COR-L47 (cell line): ENCODE measurements at regions not wholly inside any gene's neighbourhood (a gene's known extent, or its start where the extent isn't known, plus 50 kb on each side); places are given as distances from the start of the nearest gene placed in this dataset.
"Not testable (repeated sequence)": the region's sequence is repeated elsewhere in the genome, so short reads cannot be mapped to it uniquely, and the experiment has no call there.

Source experiments
- DNase-seq: peaks from one replicate; lab custom pipeline; 2025; lab: John Stamatoyannopoulos, UW

GRCh38 chr3:128549283-128550112, 56.5 kb upstream of the GATA2 start:
- DNase-seq: no peak

GRCh38 chr3:128548426-128549282, 55.7 kb upstream of the GATA2 start:
- DNase-seq: no peak

- DNase-seq: no peak
These were observed 55.0 kb upstream of the GATA2 start for GRCh38 chr3:128548021-128548420.

GRCh38 chr3:128547368-128547987, 54.5 kb upstream of the GATA2 start:
- DNase-seq: no peak

GRCh38 chr3:128546646-128547045, 53.6 kb upstream of the GATA2 start:
- DNase-seq: no peak

DNA sequence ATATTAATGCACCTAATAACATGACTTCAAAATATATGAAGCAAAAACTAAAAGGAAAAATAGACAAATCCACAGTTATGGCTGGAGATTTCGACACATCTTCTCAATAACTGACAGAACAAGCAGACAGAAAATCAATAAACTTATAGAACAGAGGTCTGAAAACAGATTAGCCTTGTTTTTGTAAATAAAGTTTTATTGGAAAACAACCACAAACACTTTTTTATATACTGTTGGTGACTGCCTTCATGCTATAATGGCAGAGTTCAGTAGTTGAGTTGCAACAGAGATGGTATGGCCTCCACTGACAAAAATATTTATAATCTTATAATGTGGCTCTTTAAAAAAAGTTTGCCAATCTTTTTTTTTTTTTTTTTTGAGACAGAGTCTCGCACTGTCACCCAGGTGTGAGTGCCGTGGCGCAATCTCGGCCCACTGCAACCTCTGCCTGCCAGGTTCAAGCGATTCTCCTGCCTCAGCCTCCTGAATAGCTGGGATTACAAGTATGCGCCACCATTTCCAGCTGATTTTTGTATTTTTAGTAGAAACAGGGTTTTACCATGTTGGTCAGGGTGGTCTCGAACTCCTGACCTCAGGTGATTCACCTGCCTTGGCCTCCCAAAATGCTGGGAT, 52.2 kb upstream of the GATA2 start:
- no peak for DNase-seq

GRCh38 chr3:128544190-128544589, 51.2 kb upstream of the GATA2 start:
- DNase-seq: no peak

GRCh38 chr3:128543570-128544174, 50.7 kb upstream of the GATA2 start:
- not testable (repeated sequence) for DNase-seq
